HepG2 (cell line): ENCODE measurements at regions not wholly inside any gene's neighbourhood (a gene's known extent, or its start where the extent isn't known, plus 50 kb on each side); places are given as distances from the start of the nearest gene placed in this dataset.

Experiments used
- ATAC-seq: fragments of 200-7000 bp; cut with Tn5 transposase; 3 replicates; pipeline ENCODE4 v1.9.1; 2020; ENCODE audit warnings: mild to moderate bottlenecking, moderate library complexity
- BruUV-seq: library from RNA; stranded (reverse); fragments of 400-500 nt; replicated peaks from 2 replicates; lab custom pipeline; 2021; lab: Mats Ljungman, UMichigan
- CTCF ChIA-PET: fragments of 300-600 bp; formaldehyde crosslinking; extraction: SDS; loops from one replicate; lab custom pipeline; 2021; ENCODE audit warnings: low total read pairs, inconsistent platforms, low intra/inter-chr PET ratio; lab: Yijun Ruan, JAX
- POLR2A ChIA-PET: fragments of 350-600 bp; sonication (Branson Sonifier 250); formaldehyde crosslinking; loops from one replicate; lab custom pipeline; 2020; ENCODE audit warnings: antibody characterized with exemption, inconsistent platforms; lab: Yijun Ruan, JAX
- DNase-seq: peaks from one replicate; pipeline ENCODE4 v3.0.0-alpha.2; 2015; ENCODE audit warnings: low spot score
- FAIRE-seq: peaks from 3 replicates; lab custom pipeline; 2011; peaks lifted over from hg19 to GRCh38; lab: Jason Lieb, UNC
- H2AFZ ChIP-seq: one replicate; pipeline ENCODE4 v1.6.1; 2011; ENCODE audit warnings: low read length, inconsistent platforms
- H3K27ac ChIP-seq: fragments of 300-600 bp; 3 replicates; pipeline ENCODE4 v1.8.0; 2011; ENCODE audit warnings: mixed run types, mild to moderate bottlenecking, mixed read lengths, low read length, inconsistent platforms; ENCODE audit not compliant: insufficient read depth; ENCODE audit errors: extremely low read length
- H3K27me3 ChIP-seq, 2 experiments: fragments of 200-600 bp in 1 of 2; 2 replicates in 1 of 2; 3 replicates in 1 of 2; pipeline versions ENCODE4 v1.6.0 to v1.8.0; 2011; ENCODE audit warnings: low read length in 2 of 2, mild to moderate bottlenecking in 2 of 2, moderate library complexity in 2 of 2, inconsistent platforms in 1 of 2; ENCODE audit not compliant: insufficient read depth in 2 of 2, control insufficient read depth in 1 of 2
- H3K36me3 ChIP-seq, 2 experiments: fragments of 200-600 bp in 1 of 2; replicated peaks in 1 of 2; 2 replicates in 1 of 2; 3 replicates in 1 of 2; pipeline versions ENCODE4 v1.5.1 to v1.8.0; 2011; ENCODE audit warnings: low read length in 2 of 2, inconsistent platforms in 1 of 2; ENCODE audit not compliant: insufficient read depth in 2 of 2, control insufficient read depth in 1 of 2
- H3K4me1 ChIP-seq: 2 replicates; pipeline ENCODE4 v1.5.1; 2012; ENCODE audit warnings: low read length, inconsistent platforms; ENCODE audit not compliant: insufficient read depth
- H3K4me2 ChIP-seq: 2 replicates; pipeline ENCODE4 v1.6.0; 2011; ENCODE audit warnings: low read depth, low read length, inconsistent platforms
- H3K4me3 ChIP-seq, 3 experiments: fragments of 200-600 bp in 1 of 3; sonication (generic), shearing (Covaris generic) in 1 of 3; replicated peaks in 1 of 3; 2 replicates each; pipeline ENCODE4 v1.5.1; 2011 to 2016; ENCODE audit warnings: low read length in 3 of 3, inconsistent platforms in 2 of 3, low read depth in 2 of 3, mild to moderate bottlenecking in 2 of 3, control low read depth in 1 of 3, mixed read lengths in 1 of 3; ENCODE audit not compliant: insufficient read depth in 1 of 3
- H3K79me2 ChIP-seq: one replicate; pipeline ENCODE4 v1.6.1; 2011; ENCODE audit warnings: low read length, inconsistent platforms; ENCODE audit not compliant: insufficient read depth
- H3K9ac ChIP-seq: 2 replicates; pipeline ENCODE4 v1.6.0; 2011; ENCODE audit warnings: mild to moderate bottlenecking, low read depth, low read length, inconsistent platforms; ENCODE audit not compliant: insufficient read depth
- H3K9me3 ChIP-seq: 2 replicates; pipeline ENCODE4 v1.5.1; 2012; ENCODE audit warnings: mild to moderate bottlenecking, low read length
- H4K20me1 ChIP-seq: 2 replicates; pipeline ENCODE4 v1.6.0; 2011; ENCODE audit warnings: inconsistent platforms, mild to moderate bottlenecking, low read length, moderate library complexity; ENCODE audit not compliant: insufficient read depth
- ADNP ChIP-seq: sonication (generic); formaldehyde crosslinking; IDR thresholded peaks from 2 replicates; pipeline ENCODE4 v1.4.0; 2020; ENCODE audit warnings: missing genetic modification reagents
- CHD2 ChIP-seq: IDR thresholded peaks from 2 replicates; pipeline ENCODE4 v1.6.1; 2011; ENCODE audit warnings: low read depth, low read length, improper control_type of control experiment
- ERF ChIP-seq: IDR thresholded peaks from 2 replicates; pipeline ENCODE4 v1.6.1; 2018; ENCODE audit warnings: missing biosample characterization, missing genetic modification reagents
- JDP2 ChIP-seq: sonication (generic); formaldehyde crosslinking; IDR thresholded peaks from 2 replicates; pipeline ENCODE4 v1.8.1; 2022; ENCODE audit warnings: missing genetic modification reagents, borderline replicate concordance
- KLF9 ChIP-seq: IDR thresholded peaks from 2 replicates; pipeline ENCODE4 v1.6.1; 2016; ENCODE audit warnings: low read depth
- MBD4 ChIP-seq: IDR thresholded peaks from 2 replicates; pipeline ENCODE4 v1.6.1; 2012; ENCODE audit warnings: low read length, inconsistent platforms, borderline replicate concordance
- NCOA1 ChIP-seq: sonication (generic); formaldehyde crosslinking; IDR thresholded peaks from 2 replicates; pipeline ENCODE4 v1.9.0; 2021; ENCODE audit warnings: missing genetic modification reagents
- PHB2 ChIP-seq: fragments of 450-650 bp; IDR thresholded peaks from 2 replicates; pipeline ENCODE4 v1.6.1; 2018; ENCODE audit not compliant: partially characterized antibody
- PHF8 ChIP-seq: sonication (generic); formaldehyde crosslinking; IDR thresholded peaks from 2 replicates; pipeline ENCODE4 v1.5.0; 2020; ENCODE audit warnings: missing genetic modification reagents
- REL ChIP-seq: sonication (generic); formaldehyde crosslinking; conservative IDR thresholded peaks from 2 replicates; pipeline ENCODE4 v1.8.0; 2022; ENCODE audit warnings: mild to moderate bottlenecking, missing genetic modification reagents, moderate library complexity
- SAFB2 ChIP-seq: sonication (generic); formaldehyde crosslinking; IDR thresholded peaks from 2 replicates; pipeline ENCODE4 v1.5.1; 2020; ENCODE audit warnings: missing genetic modification reagents, low read depth, mild to moderate bottlenecking, borderline replicate concordance
- SP1 ChIP-seq, 2 experiments: fragments of 450-650 bp in 1 of 2; sonication (generic) in 1 of 2; formaldehyde crosslinking in 1 of 2; IDR thresholded peaks; 2 replicates each; pipeline versions ENCODE4 v1.4.0 to v1.6.1; 2016 to 2020; ENCODE audit warnings: missing genetic modification reagents in 1 of 2
- SSRP1 ChIP-seq: IDR thresholded peaks from 2 replicates; pipeline ENCODE4 v1.6.1; 2016; ENCODE audit warnings: control low read depth
- XRCC5 ChIP-seq: fragments of 200-400 bp; formaldehyde crosslinking; optimal IDR thresholded peaks from 2 replicates; pipeline ENCODE3; 2017; ENCODE audit warnings: mild to moderate bottlenecking, low read length
- ZBTB21 ChIP-seq: sonication (generic); formaldehyde crosslinking; IDR thresholded peaks from 2 replicates; pipeline ENCODE4 v1.4.0; 2020; ENCODE audit warnings: missing genetic modification reagents
- ZNF589 ChIP-seq: sonication (generic); formaldehyde crosslinking; conservative IDR thresholded peaks from 2 replicates; pipeline ENCODE4 v1.8.0; 2022; ENCODE audit warnings: mild to moderate bottlenecking, moderate library complexity, missing genetic modification reagents
- ZNF777 ChIP-seq: sonication (generic); formaldehyde crosslinking; IDR thresholded peaks from 2 replicates; pipeline ENCODE4 v1.4.0; 2020; ENCODE audit warnings: missing genetic modification reagents
- ZSCAN12 ChIP-seq: sonication (generic); formaldehyde crosslinking; IDR thresholded peaks from 2 replicates; pipeline ENCODE4 v1.9.0; 2021; ENCODE audit warnings: mild to moderate bottlenecking, missing genetic modification reagents
- WGBS: methylation state at CpG from one replicate; pipeline ENCODE4 v1.1.6; 2017; ENCODE audit warnings: low lambda C conversion rate; 5-methylcytosine and 5-hydroxymethylcytosine counted together
- in situ Hi-C: cut with HindIII; loops from 2 replicates; pipeline ENCODE4 v1.10.0; 2017; ENCODE audit warnings: low pct_unique_long_range_greater_than_20kb; ENCODE audit not compliant: extremely low pct_ligation_motif_present
- intact Hi-C: fragments of 100-400 bp; cut with micrococcal nuclease; formaldehyde crosslinking; loops from one replicate; pipeline ENCODE4 v1.10.0; 2022; ENCODE audit not compliant: unreplicated experiment
- TF ChIP-seq, protein P1 (sequence below): sonication (generic); formaldehyde crosslinking; IDR thresholded peaks from 2 replicates; pipeline ENCODE4 v1.9.0; 2021; ENCODE audit warnings: missing genetic modification reagents, borderline replicate concordance
- TF ChIP-seq, protein P2 (sequence below): sonication (generic); formaldehyde crosslinking; conservative IDR thresholded peaks from 2 replicates; pipeline ENCODE4 v1.8.0; 2022; ENCODE audit warnings: missing genetic modification reagents

- ChIA-PET CTCF (no interaction called here), POLR2A (no interaction called here)
- H2AFZ ChIP-seq: no peak overlapping the region
- in situ Hi-C loops: no loop called here
- no peak overlapping the region for H3K4me3 ChIP-seq
- BruUV-seq: no TSS peak
- no peak overlapping the region for H3K27ac ChIP-seq
- H3K9me3 ChIP-seq: no peaks in the 10 kb centered on the region
- no peaks in the 10 kb centered on the region; a peak in 1 of 5 replicates for H3K27me3 ChIP-seq
- WGBS: 21% methylated on average over 2 of the region's 2 CpGs
- no peaks in the 10 kb centered on the region for H3K4me1 ChIP-seq
- ATAC-seq (no peak), FAIRE-seq (no peak), DNase-seq (no peak)
- H4K20me1 ChIP-seq: no peaks in the 10 kb centered on the region
- no peak overlapping the region for H3K9ac ChIP-seq
- no peak overlapping the region for H3K4me2 ChIP-seq
- H3K36me3 ChIP-seq: no peaks in the 10 kb centered on the region
- intact Hi-C loops: no loop called here
- TF ChIP-seq SP1 (IDR thresholded peaks at IDR 0.05) (no peak), SP1 (CRISPR knock-in tag; IDR thresholded peaks at IDR 0.05) (no peak), ADNP (CRISPR knock-in tag) (no peak), PHF8 (no peak), ERF (CRISPR knock-in tag) (no peak), REL (no peak), PHB2 (no peak), NCOA1 (CRISPR knock-in tag) (no peak), SSRP1 (CRISPR knock-in tag) (no peak), CHD2 (no peak), ZSCAN12 (CRISPR knock-in tag) (no peak), ZNF777 (CRISPR knock-in tag) (no peak), XRCC5 (no peak), JDP2 (CRISPR knock-in tag) (no peak), SAFB2 (no peak), ZNF589 (CRISPR knock-in tag) (no peak), KLF9 (no peak), MBD4 (no peak), ZBTB21 (no peak)
- TF ChIP-seq, protein P1, sequence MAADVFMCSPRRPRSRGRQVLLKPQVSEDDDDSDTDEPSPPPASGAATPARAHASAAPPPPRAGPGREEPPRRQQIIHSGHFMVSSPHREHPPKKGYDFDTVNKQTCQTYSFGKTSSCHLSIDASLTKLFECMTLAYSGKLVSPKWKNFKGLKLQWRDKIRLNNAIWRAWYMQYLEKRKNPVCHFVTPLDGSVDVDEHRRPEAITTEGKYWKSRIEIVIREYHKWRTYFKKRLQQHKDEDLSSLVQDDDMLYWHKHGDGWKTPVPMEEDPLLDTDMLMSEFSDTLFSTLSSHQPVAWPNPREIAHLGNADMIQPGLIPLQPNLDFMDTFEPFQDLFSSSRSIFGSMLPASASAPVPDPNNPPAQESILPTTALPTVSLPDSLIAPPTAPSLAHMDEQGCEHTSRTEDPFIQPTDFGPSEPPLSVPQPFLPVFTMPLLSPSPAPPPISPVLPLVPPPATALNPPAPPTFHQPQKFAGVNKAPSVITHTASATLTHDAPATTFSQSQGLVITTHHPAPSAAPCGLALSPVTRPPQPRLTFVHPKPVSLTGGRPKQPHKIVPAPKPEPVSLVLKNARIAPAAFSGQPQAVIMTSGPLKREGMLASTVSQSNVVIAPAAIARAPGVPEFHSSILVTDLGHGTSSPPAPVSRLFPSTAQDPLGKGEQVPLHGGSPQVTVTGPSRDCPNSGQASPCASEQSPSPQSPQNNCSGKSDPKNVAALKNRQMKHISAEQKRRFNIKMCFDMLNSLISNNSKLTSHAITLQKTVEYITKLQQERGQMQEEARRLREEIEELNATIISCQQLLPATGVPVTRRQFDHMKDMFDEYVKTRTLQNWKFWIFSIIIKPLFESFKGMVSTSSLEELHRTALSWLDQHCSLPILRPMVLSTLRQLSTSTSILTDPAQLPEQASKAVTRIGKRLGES (CRISPR knock-in tag): no peak
- TF ChIP-seq, protein P2, sequence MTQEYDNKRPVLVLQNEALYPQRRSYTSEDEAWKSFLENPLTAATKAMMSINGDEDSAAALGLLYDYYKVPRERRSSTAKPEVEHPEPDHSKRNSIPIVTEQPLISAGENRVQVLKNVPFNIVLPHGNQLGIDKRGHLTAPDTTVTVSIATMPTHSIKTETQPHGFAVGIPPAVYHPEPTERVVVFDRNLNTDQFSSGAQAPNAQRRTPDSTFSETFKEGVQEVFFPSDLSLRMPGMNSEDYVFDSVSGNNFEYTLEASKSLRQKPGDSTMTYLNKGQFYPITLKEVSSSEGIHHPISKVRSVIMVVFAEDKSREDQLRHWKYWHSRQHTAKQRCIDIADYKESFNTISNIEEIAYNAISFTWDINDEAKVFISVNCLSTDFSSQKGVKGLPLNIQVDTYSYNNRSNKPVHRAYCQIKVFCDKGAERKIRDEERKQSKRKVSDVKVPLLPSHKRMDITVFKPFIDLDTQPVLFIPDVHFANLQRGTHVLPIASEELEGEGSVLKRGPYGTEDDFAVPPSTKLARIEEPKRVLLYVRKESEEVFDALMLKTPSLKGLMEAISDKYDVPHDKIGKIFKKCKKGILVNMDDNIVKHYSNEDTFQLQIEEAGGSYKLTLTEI (CRISPR knock-in tag): no peak
- no peaks in the 10 kb centered on the region for H3K79me2 ChIP-seq
Observed at GRCh38 chr2:199092419-199092818, 365.3 kb downstream of the SATB2 start.
